ENCODE measurements at regions not wholly inside any gene's neighbourhood (a gene's known extent, or its start where the extent isn't known, plus 50 kb on each side); places are given as distances from the start of the nearest gene placed in this dataset.

DNA sequence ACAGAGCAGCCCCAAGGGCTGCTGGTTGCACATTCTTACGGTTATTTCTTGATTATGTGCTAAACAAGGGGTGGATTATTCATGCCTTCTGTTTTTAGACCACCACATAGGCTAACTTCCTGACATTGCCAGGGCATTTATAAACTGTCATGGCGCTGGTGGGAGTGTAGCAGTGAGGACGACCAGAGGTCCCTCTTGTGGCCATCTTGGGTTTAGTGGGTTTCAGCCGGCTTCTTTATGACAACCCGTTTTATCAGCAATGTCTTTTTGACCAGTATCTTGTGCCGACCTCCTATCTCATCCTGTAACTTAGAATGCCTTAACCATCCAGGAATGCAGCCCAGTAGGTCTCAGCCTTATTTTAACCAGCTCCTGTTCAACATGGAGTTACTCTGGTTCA, 212.4 kb upstream of the GRID2 start:
- ATAC-seq (ENCODE audit: low read depth) (no peak), DNase-seq (no peak)
- Mint-ChIP-seq H3K27ac (no peak overlapping the region), H3K4me3 (no peak overlapping the region), H3K27me3 (no peaks in the 10 kb centered on the region), H3K9me3 (peaks cover 5% of the 10 kb centered on the region), H3K4me1 (no peaks in the 10 kb centered on the region), H3K36me3 (ENCODE audit: low read depth) (no peaks in the 10 kb centered on the region)
- ChIA-PET CTCF (no interaction called here), POLR2A (no interaction called here)
- no peak for TF ChIP-seq CTCF (IDR thresholded peaks at IDR 0.05)
- intact Hi-C loops (cut with micrococcal nuclease) = no loop called here

DNA sequence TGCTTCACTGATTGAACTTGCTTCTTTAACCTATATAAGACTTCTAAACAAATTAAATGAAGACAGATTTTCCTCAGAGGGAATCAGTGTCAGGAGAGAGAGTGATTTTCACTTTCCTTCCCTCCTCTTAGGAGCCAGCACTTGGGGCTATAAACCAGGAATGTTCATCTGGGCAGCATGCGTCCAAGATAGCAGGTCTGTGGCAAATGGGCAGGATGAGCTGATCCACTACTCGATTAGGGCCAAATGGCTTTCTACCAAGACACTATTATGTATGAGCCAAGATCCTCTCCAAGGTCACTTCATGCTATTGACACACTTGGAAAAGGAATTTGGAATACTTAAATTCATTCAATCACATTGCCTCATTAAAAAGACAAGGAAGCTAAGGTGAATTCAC, 203.9 kb upstream of the GRID2 start:
- no peak for TF ChIP-seq CTCF (IDR thresholded peaks at IDR 0.05)
- CTCF ChIA-PET = no interaction called here
- H3K27me3 Mint-ChIP-seq = no peaks in the 10 kb centered on the region
- POLR2A ChIA-PET = no interaction called here
- intact Hi-C loops (cut with micrococcal nuclease) = no loop called here
- ATAC-seq (ENCODE audit: low read depth) (no peak), DNase-seq (no peak)
- no peaks in the 10 kb centered on the region for H3K4me1 Mint-ChIP-seq
- no peak overlapping the region for H3K27ac Mint-ChIP-seq
- no peak overlapping the region for H3K4me3 Mint-ChIP-seq
- no peaks in the 10 kb centered on the region for H3K36me3 Mint-ChIP-seq (ENCODE audit: low read depth)
- peaks cover 4% of the 10 kb centered on the region for H3K9me3 Mint-ChIP-seq

- TF ChIP-seq CTCF (IDR thresholded peaks at IDR 0.05) = no peak
- DNase-seq (no peak), ATAC-seq (ENCODE audit: low read depth) (no peak)
- Mint-ChIP-seq H3K9me3 (peaks cover 4% of the 10 kb centered on the region), H3K27me3 (no peaks in the 10 kb centered on the region), H3K4me3 (no peak overlapping the region), H3K27ac (no peak overlapping the region), H3K36me3 (ENCODE audit: low read depth) (no peaks in the 10 kb centered on the region), H3K4me1 (no peaks in the 10 kb centered on the region)
- intact Hi-C loops (cut with micrococcal nuclease) = no loop called here
- ChIA-PET POLR2A (no interaction called here), CTCF (no interaction called here)
These were observed 202.8 kb upstream of the GRID2 start for GRCh38 chr4:92100975-92101374.

DNA sequence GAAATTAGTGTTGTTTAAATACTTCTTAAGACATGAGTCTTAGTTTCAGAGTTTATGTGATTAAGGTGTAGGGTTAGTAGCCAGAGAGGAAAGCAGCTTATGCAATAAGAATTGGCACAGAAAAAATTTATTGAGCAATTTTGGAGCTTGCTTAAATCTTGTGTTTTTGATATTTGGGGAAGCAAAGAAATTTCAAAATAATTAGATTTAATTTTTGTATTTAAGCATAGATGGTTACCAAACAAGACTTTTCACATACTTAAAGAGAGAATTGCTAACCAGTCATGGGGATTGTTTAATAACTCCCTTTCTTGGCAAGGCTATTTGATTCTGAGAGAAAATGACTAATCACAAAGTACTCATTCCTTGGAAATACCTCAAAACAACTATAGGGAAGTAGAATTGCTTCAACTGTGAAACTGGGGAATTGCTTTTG, 202.0 kb upstream of the GRID2 start:
- CTCF ChIA-PET = no interaction called here
- Mint-ChIP-seq H3K9me3 (peaks cover 4% of the 10 kb centered on the region), H3K36me3 (ENCODE audit: low read depth) (no peaks in the 10 kb centered on the region), H3K4me3 (no peak overlapping the region), H3K27me3 (no peaks in the 10 kb centered on the region), H3K4me1 (no peaks in the 10 kb centered on the region), H3K27ac (no peak overlapping the region)
- intact Hi-C loops (cut with micrococcal nuclease) = no loop called here
- no peak for DNase-seq
- POLR2A ChIA-PET = no interaction called here
- TF ChIP-seq CTCF (IDR thresholded peaks at IDR 0.05) = no peak
- no peak for ATAC-seq (ENCODE audit: low read depth)

DNA sequence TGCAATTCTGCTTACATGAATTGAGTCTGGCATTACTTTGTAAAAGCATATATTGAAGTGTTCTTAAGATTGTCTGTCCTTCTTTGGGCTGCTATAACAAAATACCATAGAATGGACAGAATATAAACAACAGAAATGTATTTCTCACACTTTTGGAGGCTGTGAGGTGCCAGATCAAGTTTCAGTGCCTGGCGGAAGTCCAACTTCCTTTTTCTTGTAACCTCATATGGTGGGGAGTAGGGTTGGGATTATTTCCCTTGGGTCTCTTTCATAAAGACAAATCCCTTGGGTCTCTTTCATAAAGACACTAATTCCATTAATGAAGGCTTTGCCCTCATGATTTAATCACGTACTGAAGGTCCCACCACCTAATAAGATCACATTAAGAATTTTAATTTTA, 199.3 kb upstream of the GRID2 start:
- H3K4me3 Mint-ChIP-seq = no peak overlapping the region
- intact Hi-C loops (cut with micrococcal nuclease) = no loop called here
- H3K36me3 Mint-ChIP-seq (ENCODE audit: low read depth) = no peaks in the 10 kb centered on the region
- H3K27me3 Mint-ChIP-seq = no peaks in the 10 kb centered on the region
- POLR2A ChIA-PET = no interaction called here
- ATAC-seq (ENCODE audit: low read depth) (no peak), DNase-seq (no peak)
- H3K27ac Mint-ChIP-seq = no peak overlapping the region
- H3K4me1 Mint-ChIP-seq = no peaks in the 10 kb centered on the region
- no peak for TF ChIP-seq CTCF (IDR thresholded peaks at IDR 0.05)
- CTCF ChIA-PET = no interaction called here
- H3K9me3 Mint-ChIP-seq = peaks cover 4% of the 10 kb centered on the region
